K562 (cell line): ENCODE measurements at regions not wholly inside any gene's neighbourhood (a gene's known extent, or its start where the extent isn't known, plus 50 kb on each side); places are given as distances from the start of the nearest gene placed in this dataset.

Experiments
- CTCF ChIP-seq, 3 experiments: IDR thresholded peaks in 2 of 3; conservative IDR thresholded peaks in 1 of 3; 2 replicates each; pipeline ENCODE4 v1.5.1; 2011 to 2012; ENCODE audit warnings: low read length in 3 of 3, mild to moderate bottlenecking in 3 of 3, control low read depth in 2 of 3, improper control_type of control experiment in 1 of 3, inconsistent platforms in 1 of 3, low read depth in 1 of 3, mixed read lengths in 1 of 3, moderate library complexity in 1 of 3; ENCODE audit not compliant: insufficient read depth in 2 of 3
- E2F1 ChIP-seq: sonication (generic); formaldehyde crosslinking; IDR thresholded peaks from 2 replicates; pipeline ENCODE4 v1.8.1; 2023; ENCODE audit warnings: mild to moderate bottlenecking, missing genetic modification reagents, moderate library complexity
- GATA2 ChIP-seq: sonication (generic); formaldehyde crosslinking; IDR thresholded peaks from 2 replicates; pipeline ENCODE4 v1.4.0; 2020; ENCODE audit warnings: mild to moderate bottlenecking, missing genetic modification reagents
- KHSRP ChIP-seq: fragments of 450-650 bp; IDR thresholded peaks from 2 replicates; pipeline ENCODE4 v1.6.1; 2017
- MAFF ChIP-seq: IDR thresholded peaks from 2 replicates; pipeline ENCODE4 v1.6.1; 2012; ENCODE audit warnings: low read length, improper control_type of control experiment
- NBN ChIP-seq: fragments of 450-650 bp; IDR thresholded peaks from 2 replicates; pipeline ENCODE4 v1.6.1; 2016; ENCODE audit warnings: low read depth, mild to moderate bottlenecking
- NCOA1 ChIP-seq: fragments of 450-650 bp; IDR thresholded peaks from 2 replicates; pipeline ENCODE4 v1.6.1; 2016; ENCODE audit warnings: low read depth
- SREBF2 ChIP-seq: sonication (generic); formaldehyde crosslinking; IDR thresholded peaks from 2 replicates; pipeline ENCODE4 v1.4.0; 2020; ENCODE audit warnings: mild to moderate bottlenecking, missing genetic modification reagents
- STAG1 ChIP-seq: sonication (generic); formaldehyde crosslinking; IDR thresholded peaks from 2 replicates; pipeline ENCODE4 v1.5.0; 2020; ENCODE audit warnings: missing genetic modification reagents, borderline replicate concordance
- TAF7 ChIP-seq: fragments of 450-650 bp; IDR thresholded peaks from 2 replicates; pipeline ENCODE4 v1.6.1; 2016; ENCODE audit warnings: missing genetic modification characterization, missing compliant biosample characterization
- ZNF124 ChIP-seq: sonication (generic); formaldehyde crosslinking; IDR thresholded peaks from 2 replicates; pipeline ENCODE4 v1.8.1; 2022; ENCODE audit warnings: missing genetic modification reagents
- ZNF274 ChIP-seq: IDR thresholded peaks from 2 replicates; pipeline ENCODE4 v1.6.1; 2011; ENCODE audit warnings: low read depth, mild to moderate bottlenecking, low read length, moderate library complexity, borderline replicate concordance

GRCh38 chr4:14902342-14902741 lies 99.9 kb upstream of the CPEB2 start:
- TF ChIP-seq NCOA1 (no peak), ZNF274 (no peak), CTCF (IDR thresholded peaks at IDR 0.05 in 2 of 3, conservative IDR thresholded peaks at IDR 0.05 in 1 of 3; ENCODE audit: insufficient read depth in 2 of 3, low read depth in 1 of 3, low read length in 3 of 3) (no peak), SREBF2 (CRISPR knock-in tag) (no peak), TAF7 (no peak), ZNF124 (CRISPR knock-in tag) (no peak), NBN (no peak), STAG1 (no peak), GATA2 (no peak), MAFF (no peak), KHSRP (no peak), E2F1 (CRISPR knock-in tag) (no peak)
